Mesenchymal stem cell (in vitro differentiated cells and primary cell): ENCODE measurements at regions not wholly inside any gene's neighbourhood (a gene's known extent, or its start where the extent isn't known, plus 50 kb on each side); places are given as distances from the start of the nearest gene placed in this dataset.

Experiments
- DNase-seq: peaks from one replicate; pipeline ENCODE4 v3.0.0-alpha.2; 2013
- H2AFZ ChIP-seq: one replicate; pipeline ENCODE4 v1.6.1; 2013; ENCODE audit warnings: low read depth, mild to moderate bottlenecking, control low read depth, inconsistent platforms, low read length, moderate library complexity
- H2AK5ac ChIP-seq: 2 replicates; pipeline ENCODE4 v1.6.1; 2013; ENCODE audit warnings: low read length, moderate library complexity, mild to moderate bottlenecking, inconsistent platforms; ENCODE audit not compliant: severe bottlenecking
- H2BK120ac ChIP-seq: one replicate; pipeline ENCODE4 v1.6.1; 2013; ENCODE audit warnings: low read depth, mild to moderate bottlenecking, inconsistent platforms, low read length, moderate library complexity
- H2BK12ac ChIP-seq, 2 experiments: one replicate each; pipeline ENCODE4 v1.6.1; 2013; ENCODE audit warnings: inconsistent platforms in 2 of 2, low read length in 2 of 2, mild to moderate bottlenecking in 2 of 2, moderate library complexity in 2 of 2, control low read depth in 1 of 2
- H2BK15ac ChIP-seq: one replicate; pipeline ENCODE4 v1.6.1; 2013; ENCODE audit warnings: mild to moderate bottlenecking, low read depth, inconsistent platforms; ENCODE audit not compliant: poor library complexity, severe bottlenecking
- H2BK5ac ChIP-seq: 2 replicates; pipeline ENCODE4 v1.6.1; 2013; ENCODE audit warnings: low read depth, mild to moderate bottlenecking, low read length, control low read depth, inconsistent platforms; ENCODE audit not compliant: poor library complexity, severe bottlenecking
- H3K14ac ChIP-seq, 2 experiments: one replicate each; pipeline ENCODE4 v1.6.1; 2013; ENCODE audit warnings: inconsistent platforms in 2 of 2, low read length in 2 of 2, control low read depth in 1 of 2, mild to moderate bottlenecking in 1 of 2, moderate library complexity in 1 of 2
- H3K18ac ChIP-seq, 2 experiments: one replicate each; pipeline ENCODE4 v1.6.1; 2013; ENCODE audit warnings: inconsistent platforms in 2 of 2, low read length in 2 of 2, control low read depth in 1 of 2, low read depth in 1 of 2, mild to moderate bottlenecking in 1 of 2
- H3K23ac ChIP-seq, 2 experiments: one replicate each; pipeline ENCODE4 v1.6.1; 2013; ENCODE audit warnings: inconsistent platforms in 2 of 2, low read length in 2 of 2, mild to moderate bottlenecking in 2 of 2, moderate library complexity in 2 of 2, control low read depth in 1 of 2
- H3K27ac ChIP-seq: 2 replicates; pipeline ENCODE4 v1.5.1; 2013; ENCODE audit warnings: mild to moderate bottlenecking, moderate library complexity, low read length, control low read depth, inconsistent platforms; ENCODE audit not compliant: poor library complexity, severe bottlenecking
- H3K27me3 ChIP-seq, 2 experiments: 2 replicates each; pipeline versions ENCODE4 v1.6.1 to v1.7.0; 2013; ENCODE audit warnings: low read length in 2 of 2, mild to moderate bottlenecking in 2 of 2, moderate library complexity in 2 of 2, control low read depth in 1 of 2, inconsistent platforms in 1 of 2; ENCODE audit not compliant: control insufficient read depth in 1 of 2, insufficient read depth in 1 of 2
- H3K36me3 ChIP-seq, 2 experiments: 2 replicates each; pipeline versions ENCODE4 v1.6.1 to v1.7.0; 2013; ENCODE audit warnings: low read length in 2 of 2, control low read depth in 1 of 2, inconsistent platforms in 1 of 2, low read depth in 1 of 2, mild to moderate bottlenecking in 1 of 2; ENCODE audit not compliant: insufficient read depth in 2 of 2, control insufficient read depth in 1 of 2
- H3K4ac ChIP-seq, 2 experiments: one replicate each; pipeline ENCODE4 v1.6.1; 2013; ENCODE audit warnings: inconsistent platforms in 2 of 2, low read length in 2 of 2, mild to moderate bottlenecking in 2 of 2, moderate library complexity in 2 of 2, control low read depth in 1 of 2, low read depth in 1 of 2
- H3K4me1 ChIP-seq: 2 replicates; pipeline ENCODE4 v1.6.1; 2013; ENCODE audit warnings: low read depth, low read length, control low read depth; ENCODE audit not compliant: control insufficient read depth, insufficient read depth
- H3K4me2 ChIP-seq: 2 replicates; pipeline ENCODE4 v1.6.1; 2013; ENCODE audit warnings: low read length, mild to moderate bottlenecking, inconsistent platforms; ENCODE audit not compliant: poor library complexity, severe bottlenecking
- H3K4me3 ChIP-seq, 2 experiments: 2 replicates each; pipeline versions ENCODE4 v1.5.1 to v1.7.0; 2013; ENCODE audit warnings: low read length in 2 of 2, mild to moderate bottlenecking in 2 of 2, control low read depth in 1 of 2, low read depth in 1 of 2; ENCODE audit not compliant: insufficient read depth in 1 of 2
- H3K79me1 ChIP-seq: replicated peaks from 2 replicates; pipeline ENCODE4 v1.6.1; 2013; ENCODE audit warnings: mild to moderate bottlenecking, control low read depth, low read length, inconsistent platforms; ENCODE audit not compliant: poor library complexity, severe bottlenecking
- H3K9ac ChIP-seq: 2 replicates; pipeline ENCODE4 v1.7.0; 2013; ENCODE audit warnings: mild to moderate bottlenecking, low read length, moderate library complexity
- H3K9me3 ChIP-seq: 2 replicates; pipeline ENCODE4 v1.7.0; 2013; ENCODE audit warnings: mild to moderate bottlenecking, low read length; ENCODE audit not compliant: control insufficient read depth
- H4K8ac ChIP-seq: one replicate; pipeline ENCODE4 v1.6.1; 2013; ENCODE audit warnings: inconsistent platforms, mild to moderate bottlenecking, low read length, moderate library complexity
- H4K91ac ChIP-seq: one replicate; pipeline ENCODE4 v1.6.1; 2013; ENCODE audit warnings: mild to moderate bottlenecking, low read length, inconsistent platforms
- WGBS: methylation state at CpG from one replicate; pipeline ENCODE4 v1.1.7; 2013; ENCODE audit warnings: mixed read lengths; 5-methylcytosine and 5-hydroxymethylcytosine counted together

GRCh38 chr11:95345651-95346050 is 114.6 kb upstream of the SESN3 start:
- no peak overlapping the region for H3K4ac ChIP-seq
- H3K9me3 ChIP-seq = peaks cover 11% of the 10 kb centered on the region
- DNase-seq = no peak
- peaks cover 3% of the 10 kb centered on the region for H3K4me1 ChIP-seq
- no peak overlapping the region for H3K4me3 ChIP-seq
- H3K9ac ChIP-seq = no peak overlapping the region
- no peak overlapping the region for H2AFZ ChIP-seq
- no peak overlapping the region for H2BK5ac ChIP-seq
- H3K18ac ChIP-seq = no peak overlapping the region
- no peaks in the 10 kb centered on the region for H3K36me3 ChIP-seq
- no peak overlapping the region for H4K91ac ChIP-seq
- no peaks in the 10 kb centered on the region for H3K27me3 ChIP-seq
- H3K27ac ChIP-seq = no peak overlapping the region
- no peak overlapping the region for H2AK5ac ChIP-seq
- no peak overlapping the region for H3K23ac ChIP-seq
- no peak overlapping the region for H3K4me2 ChIP-seq
- no peak overlapping the region for H2BK120ac ChIP-seq
- H3K14ac ChIP-seq = no peak overlapping the region
- no peak overlapping the region for H2BK12ac ChIP-seq
- no peak overlapping the region for H2BK15ac ChIP-seq
- H4K8ac ChIP-seq = no peak overlapping the region
- no peaks in the 10 kb centered on the region for H3K79me1 ChIP-seq

GRCh38 chr11:95344932-95345642 is 114.1 kb upstream of the SESN3 start:
- Histone ChIP-seq H4K91ac (no peak overlapping the region), H3K4me2 (no peak overlapping the region), H2BK5ac (no peak overlapping the region), H3K4me1 (peaks cover 3% of the 10 kb centered on the region), H3K14ac (no peak overlapping the region), H3K4me3 (no peak overlapping the region), H3K9ac (no peak overlapping the region), H2BK120ac (no peak overlapping the region), H4K8ac (no peak overlapping the region), H3K27ac (no peak overlapping the region), H2AFZ (no peak overlapping the region), H2AK5ac (no peak overlapping the region), H3K4ac (no peak overlapping the region), H3K36me3 (no peaks in the 10 kb centered on the region), H2BK12ac (no peak overlapping the region), H3K23ac (no peak overlapping the region), H3K27me3 (no peaks in the 10 kb centered on the region), H3K79me1 (no peaks in the 10 kb centered on the region), H3K18ac (no peak overlapping the region), H2BK15ac (no peak overlapping the region), H3K9me3 (peaks cover 11% of the 10 kb centered on the region)
- no peak for DNase-seq
- WGBS = 100% methylated on average over 2 of the region's 4 CpGs

GRCh38 chr11:95341221-95341620 is 110.2 kb upstream of the SESN3 start:
- no peak overlapping the region for H3K27ac ChIP-seq
- peak overlapping the region in 1 of 2 experiments; percentile 3 for H3K14ac ChIP-seq
- peak overlapping the region; percentile 84 for H2BK15ac ChIP-seq
- DNase-seq = no peak
- H2BK5ac ChIP-seq = no peak overlapping the region
- 64% methylated on average over 10 of the region's 10 CpGs for WGBS
- H2BK12ac ChIP-seq = peak overlapping the region; percentile 69 to 85
- peak overlapping the region; percentile 15 for H2AK5ac ChIP-seq
- H4K91ac ChIP-seq = peak overlapping the region; percentile 30
- H3K79me1 ChIP-seq = no peaks in the 10 kb centered on the region
- peak overlapping the region; percentile 21 for H4K8ac ChIP-seq
- no peaks in the 10 kb centered on the region for H3K27me3 ChIP-seq
- peaks cover 13% of the 10 kb centered on the region for H3K4me1 ChIP-seq
- peak overlapping the region in 1 of 2 experiments; percentile 35 for H3K23ac ChIP-seq
- H3K4ac ChIP-seq = no peak overlapping the region
- H3K4me3 ChIP-seq = no peak overlapping the region
- H3K9ac ChIP-seq = no peak overlapping the region
- H3K36me3 ChIP-seq = no peaks in the 10 kb centered on the region
- H2AFZ ChIP-seq = no peak overlapping the region
- peak overlapping the region in 1 of 2 experiments; percentile 26 for H3K18ac ChIP-seq
- H3K9me3 ChIP-seq = no peaks in the 10 kb centered on the region
- H3K4me2 ChIP-seq = no peak overlapping the region
- H2BK120ac ChIP-seq = no peak overlapping the region

- no peak overlapping the region for H2AFZ ChIP-seq
These were observed 108.3 kb upstream of the SESN3 start for GRCh38 chr11:95339086-95339901.

More at GRCh38 chr11:95339086-95339901, 108.3 kb upstream of the SESN3 start:
- Histone ChIP-seq H3K18ac (peak overlapping the region; percentile 19 to 66), H2BK15ac (no peak overlapping the region), H3K4me2 (no peak overlapping the region), H3K14ac (peak overlapping the region in 1 of 2 experiments; percentile 68), H3K27me3 (no peaks in the 10 kb centered on the region), H2BK120ac (no peak overlapping the region), H4K8ac (no peak overlapping the region), H3K79me1 (no peaks in the 10 kb centered on the region), H2AK5ac (no peak overlapping the region), H3K4ac (peak overlapping the region in 1 of 2 experiments; percentile 92), H2BK5ac (no peak overlapping the region), H3K36me3 (no peaks in the 10 kb centered on the region), H3K9ac (peak overlapping the region; percentile 81), H3K4me3 (peak overlapping the region in 1 of 2 experiments; percentile 2), H3K4me1 (peaks cover 15% of the 10 kb centered on the region), H2BK12ac (peak overlapping the region; percentile 21 to 76), H3K27ac (peak overlapping the region; percentile 81), H3K9me3 (no peaks in the 10 kb centered on the region), H4K91ac (no peak overlapping the region), H3K23ac (no peak overlapping the region)
- DNase-seq = peak; percentile 46
- WGBS = 29% methylated on average over 2 of the region's 4 CpGs
